ENCODE measurements at regions not wholly inside any gene's neighbourhood (a gene's known extent, or its start where the extent isn't known, plus 50 kb on each side); places are given as distances from the start of the nearest gene placed in this dataset.

DNA sequence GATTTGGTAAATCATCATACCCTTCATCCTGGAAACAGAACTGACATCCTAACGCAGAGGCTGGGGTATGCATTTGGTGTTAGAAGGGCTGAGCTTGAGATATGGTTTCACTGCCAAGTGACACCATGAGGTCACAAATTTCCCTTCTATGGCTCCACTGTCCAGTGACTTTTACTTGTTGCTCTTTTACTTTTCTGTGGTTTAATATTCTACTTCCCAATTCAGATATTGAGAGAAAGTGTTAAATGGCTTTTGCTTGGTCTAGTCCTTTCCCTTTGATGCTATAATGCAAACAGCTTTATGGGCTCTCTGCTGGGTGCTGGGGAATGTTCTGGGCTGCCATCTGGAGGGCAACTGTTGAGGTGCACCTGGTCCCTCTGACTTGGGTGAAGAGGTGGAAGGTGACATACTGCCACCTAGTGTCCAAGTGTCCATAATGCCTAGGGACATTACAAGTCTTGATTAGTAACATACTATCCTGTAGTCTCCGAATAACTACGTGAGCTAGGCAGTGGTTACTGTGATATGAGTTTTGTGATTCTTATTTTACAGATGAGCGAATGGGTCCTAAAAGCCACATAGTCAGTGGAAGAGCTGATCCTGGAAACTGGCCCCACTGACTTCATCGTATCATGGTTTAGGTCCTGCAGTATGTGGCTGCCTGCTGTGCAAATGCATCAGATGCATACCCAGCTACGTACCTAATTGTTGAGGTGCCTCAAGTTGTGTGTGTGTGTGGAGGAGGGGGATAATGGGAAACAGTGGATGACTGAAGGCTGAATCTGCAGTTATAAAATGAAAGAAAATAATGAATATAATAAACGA is 149.1 kb upstream of the RAG2 start:
- Histone ChIP-seq H3K9me3 (ENCODE audit: control insufficient read depth in 1 of 2, insufficient read depth in 1 of 2, low read depth in 1 of 2, low read length in 2 of 2) (no peaks in the 10 kb centered on the region), H4K20me1 (ENCODE audit: insufficient read depth) (no peaks in the 10 kb centered on the region), H3K27me3 (ENCODE audit: insufficient read depth, low read length) (peaks cover 10% of the 10 kb centered on the region), H2AFZ (ENCODE audit: low read depth, low read length, poor library complexity, severe bottlenecking) (no peak overlapping the region), H3K4me1 (ENCODE audit: control insufficient read depth in 1 of 2, insufficient read depth in 2 of 2, low read length in 2 of 2) (no peaks in the 10 kb centered on the region), H3K79me2 (ENCODE audit: insufficient read depth, low read length) (no peaks in the 10 kb centered on the region), H3K27ac (ENCODE audit: low read depth, low read length) (no peak overlapping the region), H3K9me2 (ENCODE audit: insufficient read depth) (no peaks in the 10 kb centered on the region), H3K9ac (ENCODE audit: low read length) (no peak overlapping the region), H3K36me3 (ENCODE audit: control insufficient read depth in 1 of 2, insufficient read depth in 2 of 2, low read length in 2 of 2) (no peaks in the 10 kb centered on the region), H3K4me2 (ENCODE audit: low read length) (no peak overlapping the region), H3K4me3 (replicated peaks in 1 of 2; ENCODE audit: low read depth in 1 of 2, low read length in 2 of 2) (no peak overlapping the region)
- CTCF ChIA-PET = interaction anchor here (0.6 to 4.7 kb wide), 30 partner anchors 10 to 456 kb away, joined by 3 to 135 read pairs (median 5); partner anchors contain the start of genes IFTAP and RAG1
- BruUV-seq (replicated peaks) = no TSS peak
- ATAC-seq (peak; percentile 96), DNase-seq (ENCODE audit: low read depth, low spot score) (peak; percentile 86)
- RAD21 ChIA-PET (ENCODE audit: low non-redundant PET in 1 of 2, low total read pairs in 2 of 2, uncharacterized antibody in 2 of 2, unreplicated experiment in 2 of 2) = interaction anchor here (1.3 to 2.0 kb wide), 3 partner anchors 44 to 183 kb away, joined by 5 to 10 read pairs (median 7); no protein-coding TSS in a partner anchor
- TF ChIP-seq MAX (IDR thresholded peaks at IDR 0.05) (no peak), RAD21 (IDR thresholded peaks at IDR 0.05; ENCODE audit: low read depth) (peak; percentile 68), ELF1 (IDR thresholded peaks at IDR 0.05; ENCODE audit: borderline replicate concordance, low read depth) (no peak), EZH2 (IDR thresholded peaks at IDR 0.05) (no peak), EGR1 (IDR thresholded peaks at IDR 0.05; ENCODE audit: low read depth) (no peak), TCF7L2 (IDR thresholded peaks at IDR 0.05; ENCODE audit: borderline replicate concordance, extremely low read depth, insufficient read depth, insufficient read length) (peak; percentile 50), FOSL1 (IDR thresholded peaks at IDR 0.05; ENCODE audit: low read depth) (no peak), YY1 (IDR thresholded peaks at IDR 0.05; ENCODE audit: extremely low read depth, insufficient replicate concordance, low read depth, low read length) (no peak), ATF3 (IDR thresholded peaks at IDR 0.05) (no peak), EZH2phosphoT487 (IDR thresholded peaks at IDR 0.05; ENCODE audit: borderline replicate concordance) (no peak), ZFX (IDR thresholded peaks at IDR 0.05) (no peak), POLR2A (IDR thresholded peaks at IDR 0.05; ENCODE audit: borderline replicate concordance, extremely low read depth, insufficient read depth, insufficient read length) (no peak), SRF (IDR thresholded peaks at IDR 0.05; ENCODE audit: low read depth) (no peak)
- TF ChIP-seq, protein P1, sequence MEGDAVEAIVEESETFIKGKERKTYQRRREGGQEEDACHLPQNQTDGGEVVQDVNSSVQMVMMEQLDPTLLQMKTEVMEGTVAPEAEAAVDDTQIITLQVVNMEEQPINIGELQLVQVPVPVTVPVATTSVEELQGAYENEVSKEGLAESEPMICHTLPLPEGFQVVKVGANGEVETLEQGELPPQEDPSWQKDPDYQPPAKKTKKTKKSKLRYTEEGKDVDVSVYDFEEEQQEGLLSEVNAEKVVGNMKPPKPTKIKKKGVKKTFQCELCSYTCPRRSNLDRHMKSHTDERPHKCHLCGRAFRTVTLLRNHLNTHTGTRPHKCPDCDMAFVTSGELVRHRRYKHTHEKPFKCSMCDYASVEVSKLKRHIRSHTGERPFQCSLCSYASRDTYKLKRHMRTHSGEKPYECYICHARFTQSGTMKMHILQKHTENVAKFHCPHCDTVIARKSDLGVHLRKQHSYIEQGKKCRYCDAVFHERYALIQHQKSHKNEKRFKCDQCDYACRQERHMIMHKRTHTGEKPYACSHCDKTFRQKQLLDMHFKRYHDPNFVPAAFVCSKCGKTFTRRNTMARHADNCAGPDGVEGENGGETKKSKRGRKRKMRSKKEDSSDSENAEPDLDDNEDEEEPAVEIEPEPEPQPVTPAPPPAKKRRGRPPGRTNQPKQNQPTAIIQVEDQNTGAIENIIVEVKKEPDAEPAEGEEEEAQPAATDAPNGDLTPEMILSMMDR (IDR thresholded peaks at IDR 0.05 in 2 of 3, conservative IDR thresholded peaks at IDR 0.05 in 1 of 3; ENCODE audit: borderline replicate concordance in 1 of 3, insufficient read depth in 1 of 3, low read depth in 2 of 3, low read length in 2 of 3) = peak; percentile 99 to 100 (median 100)
- TF ChIP-seq, protein P2, sequence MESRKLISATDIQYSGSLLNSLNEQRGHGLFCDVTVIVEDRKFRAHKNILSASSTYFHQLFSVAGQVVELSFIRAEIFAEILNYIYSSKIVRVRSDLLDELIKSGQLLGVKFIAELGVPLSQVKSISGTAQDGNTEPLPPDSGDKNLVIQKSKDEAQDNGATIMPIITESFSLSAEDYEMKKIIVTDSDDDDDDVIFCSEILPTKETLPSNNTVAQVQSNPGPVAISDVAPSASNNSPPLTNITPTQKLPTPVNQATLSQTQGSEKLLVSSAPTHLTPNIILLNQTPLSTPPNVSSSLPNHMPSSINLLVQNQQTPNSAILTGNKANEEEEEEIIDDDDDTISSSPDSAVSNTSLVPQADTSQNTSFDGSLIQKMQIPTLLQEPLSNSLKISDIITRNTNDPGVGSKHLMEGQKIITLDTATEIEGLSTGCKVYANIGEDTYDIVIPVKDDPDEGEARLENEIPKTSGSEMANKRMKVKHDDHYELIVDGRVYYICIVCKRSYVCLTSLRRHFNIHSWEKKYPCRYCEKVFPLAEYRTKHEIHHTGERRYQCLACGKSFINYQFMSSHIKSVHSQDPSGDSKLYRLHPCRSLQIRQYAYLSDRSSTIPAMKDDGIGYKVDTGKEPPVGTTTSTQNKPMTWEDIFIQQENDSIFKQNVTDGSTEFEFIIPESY (IDR thresholded peaks at IDR 0.05; ENCODE audit: extremely low read depth, insufficient replicate concordance, low read length) = no peak
- POLR2A ChIA-PET = interaction anchor here (1.5 kb wide), 1 partner anchor 44 kb away, joined by 4 read pairs; no protein-coding TSS in a partner anchor
- intact Hi-C loops (cut with micrococcal nuclease) = loop anchor here (1.0 kb wide), 2 partner anchors 45 to 183 kb away; no protein-coding TSS in a partner anchor
